ENCODE measurements at regions not wholly inside any gene's neighbourhood (a gene's known extent, or its start where the extent isn't known, plus 50 kb on each side); places are given as distances from the start of the nearest gene placed in this dataset.

DNA sequence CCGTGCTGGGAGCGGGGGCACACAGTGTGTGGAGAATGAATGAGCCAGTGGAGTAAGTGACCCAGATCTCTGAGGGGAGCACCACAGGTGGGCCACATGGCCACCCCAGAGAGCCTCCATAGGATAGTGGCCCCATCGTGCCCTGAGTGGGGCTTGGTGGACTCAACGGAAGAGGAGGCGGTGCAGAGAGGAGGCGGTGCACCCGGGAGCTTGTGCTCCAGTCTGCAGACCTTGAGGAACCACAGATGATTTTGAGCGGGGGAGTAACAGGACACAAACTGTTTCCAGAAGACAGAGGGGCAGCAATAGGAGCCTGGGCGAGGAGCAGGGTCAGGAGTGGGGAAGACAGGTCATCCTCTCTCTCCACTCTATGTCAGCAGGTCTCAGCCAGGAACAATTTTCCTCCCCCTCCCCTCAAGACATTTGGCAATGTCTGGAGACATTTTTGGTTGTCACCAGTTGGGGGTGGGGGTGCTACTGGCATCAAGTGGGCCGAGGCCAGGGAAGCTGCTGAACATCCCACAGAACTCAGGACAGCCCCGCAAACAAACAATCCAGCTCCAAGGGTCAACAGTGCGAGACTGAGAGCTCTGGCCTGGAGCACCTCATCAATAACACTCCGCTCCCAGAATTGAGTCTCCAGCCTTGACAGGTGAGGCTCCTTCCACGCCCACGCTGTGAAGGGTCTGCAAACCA lies 182.2 kb downstream of the USP12 start:
- TF ChIP-seq, protein P1, sequence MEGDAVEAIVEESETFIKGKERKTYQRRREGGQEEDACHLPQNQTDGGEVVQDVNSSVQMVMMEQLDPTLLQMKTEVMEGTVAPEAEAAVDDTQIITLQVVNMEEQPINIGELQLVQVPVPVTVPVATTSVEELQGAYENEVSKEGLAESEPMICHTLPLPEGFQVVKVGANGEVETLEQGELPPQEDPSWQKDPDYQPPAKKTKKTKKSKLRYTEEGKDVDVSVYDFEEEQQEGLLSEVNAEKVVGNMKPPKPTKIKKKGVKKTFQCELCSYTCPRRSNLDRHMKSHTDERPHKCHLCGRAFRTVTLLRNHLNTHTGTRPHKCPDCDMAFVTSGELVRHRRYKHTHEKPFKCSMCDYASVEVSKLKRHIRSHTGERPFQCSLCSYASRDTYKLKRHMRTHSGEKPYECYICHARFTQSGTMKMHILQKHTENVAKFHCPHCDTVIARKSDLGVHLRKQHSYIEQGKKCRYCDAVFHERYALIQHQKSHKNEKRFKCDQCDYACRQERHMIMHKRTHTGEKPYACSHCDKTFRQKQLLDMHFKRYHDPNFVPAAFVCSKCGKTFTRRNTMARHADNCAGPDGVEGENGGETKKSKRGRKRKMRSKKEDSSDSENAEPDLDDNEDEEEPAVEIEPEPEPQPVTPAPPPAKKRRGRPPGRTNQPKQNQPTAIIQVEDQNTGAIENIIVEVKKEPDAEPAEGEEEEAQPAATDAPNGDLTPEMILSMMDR (IDR thresholded peaks at IDR 0.05; ENCODE audit: poor library complexity) = no peak
- TF ChIP-seq EZH2 (IDR thresholded peaks at IDR 0.05; ENCODE audit: borderline replicate concordance) (no peak), EZH2phosphoT487 (IDR thresholded peaks at IDR 0.05; ENCODE audit: low read depth, severe bottlenecking, unreplicated experiment) (no peak)
